ENCODE measurements at regions not wholly inside any gene's neighbourhood (a gene's known extent, or its start where the extent isn't known, plus 50 kb on each side); places are given as distances from the start of the nearest gene placed in this dataset.
"Not testable (repeated sequence)": the region's sequence is repeated elsewhere in the genome, so short reads cannot be mapped to it uniquely, and the experiment has no call there.

- H3K36me3 ChIP-seq (ENCODE audit: control insufficient read depth, insufficient read depth, low read length); H3K27me3 ChIP-seq (ENCODE audit: control insufficient read depth, insufficient read depth, low read length, poor library complexity, severe bottlenecking); H3K9me3 ChIP-seq (ENCODE audit: control insufficient read depth, low read length); H3K4me1 ChIP-seq (ENCODE audit: control insufficient read depth, insufficient read depth, low read length); H3K4me3 ChIP-seq (ENCODE audit: insufficient read depth, low read depth, low read length); H3K27ac ChIP-seq (ENCODE audit: insufficient read depth, low read depth, low read length, poor library complexity, severe bottlenecking): not testable (repeated sequence)
- 96 to 100% methylated on average over 1 of the region's 2 CpGs for WGBS, 2 experiments
These were observed 62.1 kb upstream of the FAN1 start for GRCh38 chr15:30841639-30842038.

- not testable (repeated sequence) for H3K27ac ChIP-seq (ENCODE audit: insufficient read depth, low read depth, low read length, poor library complexity, severe bottlenecking); H3K27me3 ChIP-seq (ENCODE audit: control insufficient read depth, insufficient read depth, low read length, poor library complexity, severe bottlenecking); H3K4me3 ChIP-seq (ENCODE audit: insufficient read depth, low read depth, low read length); H3K36me3 ChIP-seq (ENCODE audit: control insufficient read depth, insufficient read depth, low read length); H3K9me3 ChIP-seq (ENCODE audit: control insufficient read depth, low read length); H3K4me1 ChIP-seq (ENCODE audit: control insufficient read depth, insufficient read depth, low read length)
- 52 to 66% methylated on average over 5 of the region's 5 CpGs for WGBS, 2 experiments
These were observed 60.8 kb upstream of the FAN1 start for GRCh38 chr15:30842798-30843472.

GRCh38 chr15:30845536-30845935 lies 58.2 kb upstream of the FAN1 start:
- H3K4me3 ChIP-seq (ENCODE audit: insufficient read depth, low read depth, low read length); H3K27me3 ChIP-seq (ENCODE audit: control insufficient read depth, insufficient read depth, low read length, poor library complexity, severe bottlenecking); H3K9me3 ChIP-seq (ENCODE audit: control insufficient read depth, low read length); H3K4me1 ChIP-seq (ENCODE audit: control insufficient read depth, insufficient read depth, low read length); H3K36me3 ChIP-seq (ENCODE audit: control insufficient read depth, insufficient read depth, low read length); H3K27ac ChIP-seq (ENCODE audit: insufficient read depth, low read depth, low read length, poor library complexity, severe bottlenecking): not testable (repeated sequence)
- WGBS, 2 experiments: 95% methylated on average over 1 of the region's 1 CpG
